Central memory CD4-positive, alpha-beta T cell (primary cell): ENCODE measurements at regions not wholly inside any gene's neighbourhood (a gene's known extent, or its start where the extent isn't known, plus 50 kb on each side); places are given as distances from the start of the nearest gene placed in this dataset.
A peak's percentile ranks its signal among the peaks of the same experiment; 100 is the strongest.

Source experiments
- DNase-seq: peaks from one replicate; pipeline ENCODE4 v3.0.0; 2022

DNA sequence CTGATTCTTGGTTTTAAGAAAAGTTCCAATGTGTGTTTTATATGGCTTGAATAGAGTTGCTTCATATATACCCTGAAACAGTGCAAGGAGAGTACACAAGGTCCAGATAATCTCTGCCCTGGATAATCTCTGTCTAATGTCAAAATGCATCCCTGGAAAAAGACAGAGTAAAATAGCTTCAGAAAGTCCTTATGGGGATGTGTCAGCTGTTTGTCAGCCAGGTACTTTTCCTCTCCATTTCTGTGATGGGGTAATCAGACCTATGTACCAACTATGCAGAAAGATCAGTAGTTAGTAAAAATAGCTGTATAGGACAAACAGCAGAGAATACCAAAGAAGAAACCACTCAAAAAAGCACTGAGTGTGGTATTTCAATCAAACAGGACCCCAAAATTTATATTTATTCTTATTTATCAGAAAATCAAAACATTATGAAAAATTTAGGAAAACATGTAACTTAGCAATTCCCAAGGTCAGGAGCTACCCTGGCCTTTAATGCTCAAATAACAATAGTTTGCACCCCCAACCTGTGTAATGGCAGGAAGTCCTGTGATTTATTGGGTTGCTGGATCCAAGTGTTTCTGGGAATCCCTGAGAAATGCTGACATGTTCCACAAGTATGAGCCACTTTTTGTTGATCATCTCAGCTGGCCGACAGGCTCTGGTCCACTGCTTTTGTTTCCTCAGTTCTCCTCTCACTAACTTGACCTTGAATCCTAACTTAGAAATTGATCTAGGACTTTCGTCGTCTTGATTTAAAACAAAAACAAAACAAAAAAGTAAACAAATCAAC lies 69.6 kb downstream of the MDH1 start:
- DNase-seq = no peak

DNA sequence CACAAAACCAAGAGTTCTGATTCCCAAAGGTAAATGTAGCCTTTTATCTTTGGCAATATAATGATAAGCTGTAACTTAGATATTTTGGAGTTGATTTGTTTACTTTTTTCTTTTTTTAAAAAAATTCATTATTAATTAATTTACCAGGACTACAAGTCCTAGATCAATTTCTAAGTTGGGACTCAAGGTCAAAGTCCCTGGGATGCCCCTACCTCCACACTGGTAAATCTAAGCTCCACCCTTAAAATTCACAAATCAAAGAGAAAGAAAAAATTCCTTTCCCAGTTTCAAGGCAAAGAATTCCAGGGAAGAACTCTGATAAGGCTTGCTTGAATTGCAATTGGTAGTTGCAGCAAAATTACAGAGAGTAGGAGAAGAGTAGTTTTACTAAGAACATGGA lies 71.3 kb downstream of the MDH1 start:
- no peak for DNase-seq

DNA sequence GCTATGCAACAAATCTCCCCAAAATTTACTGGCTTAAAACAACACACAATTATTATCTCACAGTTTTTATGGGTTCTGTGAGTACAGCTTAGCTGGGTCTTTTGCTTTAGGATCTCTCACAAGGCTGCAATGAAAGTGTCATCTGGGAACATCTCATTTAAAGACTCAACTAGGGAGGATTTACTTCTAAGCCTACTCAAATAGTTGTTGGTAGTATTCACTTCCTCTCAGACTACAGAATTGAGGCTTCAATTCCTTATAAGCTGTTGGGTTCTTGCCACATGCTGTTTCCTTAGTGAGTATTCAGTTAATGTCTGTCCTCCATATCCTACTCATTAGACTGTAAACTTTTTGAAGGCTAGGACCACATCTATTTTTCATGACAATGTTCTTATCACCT lies 72.3 kb downstream of the MDH1 start:
- DNase-seq = no peak

DNA sequence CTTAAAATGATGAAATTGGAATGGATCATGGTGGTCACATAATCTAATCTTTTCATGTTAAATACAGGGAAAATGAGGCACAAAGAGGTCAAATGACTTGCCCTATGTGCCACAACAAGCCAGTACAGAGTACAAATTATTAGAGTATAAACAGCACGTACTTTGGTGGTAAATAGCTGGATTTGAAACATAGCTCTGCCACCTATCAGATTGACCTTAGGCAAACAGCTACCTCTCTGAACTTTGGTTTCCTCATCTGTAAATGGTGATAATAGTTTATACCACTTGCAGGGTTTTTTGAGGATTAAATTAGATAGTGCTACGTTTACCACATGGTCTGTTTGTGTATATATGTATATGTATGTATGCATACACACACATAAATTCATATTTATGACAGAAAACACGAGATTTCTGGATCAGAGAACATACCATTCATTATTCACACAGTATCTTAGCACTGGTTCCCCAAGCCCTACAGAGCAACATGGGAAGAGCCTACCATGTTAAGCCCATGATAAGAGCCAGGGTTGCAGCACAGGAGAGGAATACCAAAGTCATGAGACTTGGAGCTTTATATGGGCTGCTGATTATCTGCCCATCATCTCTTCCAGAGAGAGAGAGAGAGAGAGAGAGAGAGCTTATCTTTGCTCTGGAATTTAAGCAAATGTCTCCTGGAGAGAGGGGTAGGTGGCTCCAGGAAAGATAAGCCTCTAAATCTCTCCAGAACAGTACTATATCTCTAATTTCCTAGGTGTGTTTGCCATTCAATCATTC lies 73.5 kb downstream of the MDH1 start:
- no peak for DNase-seq

DNA sequence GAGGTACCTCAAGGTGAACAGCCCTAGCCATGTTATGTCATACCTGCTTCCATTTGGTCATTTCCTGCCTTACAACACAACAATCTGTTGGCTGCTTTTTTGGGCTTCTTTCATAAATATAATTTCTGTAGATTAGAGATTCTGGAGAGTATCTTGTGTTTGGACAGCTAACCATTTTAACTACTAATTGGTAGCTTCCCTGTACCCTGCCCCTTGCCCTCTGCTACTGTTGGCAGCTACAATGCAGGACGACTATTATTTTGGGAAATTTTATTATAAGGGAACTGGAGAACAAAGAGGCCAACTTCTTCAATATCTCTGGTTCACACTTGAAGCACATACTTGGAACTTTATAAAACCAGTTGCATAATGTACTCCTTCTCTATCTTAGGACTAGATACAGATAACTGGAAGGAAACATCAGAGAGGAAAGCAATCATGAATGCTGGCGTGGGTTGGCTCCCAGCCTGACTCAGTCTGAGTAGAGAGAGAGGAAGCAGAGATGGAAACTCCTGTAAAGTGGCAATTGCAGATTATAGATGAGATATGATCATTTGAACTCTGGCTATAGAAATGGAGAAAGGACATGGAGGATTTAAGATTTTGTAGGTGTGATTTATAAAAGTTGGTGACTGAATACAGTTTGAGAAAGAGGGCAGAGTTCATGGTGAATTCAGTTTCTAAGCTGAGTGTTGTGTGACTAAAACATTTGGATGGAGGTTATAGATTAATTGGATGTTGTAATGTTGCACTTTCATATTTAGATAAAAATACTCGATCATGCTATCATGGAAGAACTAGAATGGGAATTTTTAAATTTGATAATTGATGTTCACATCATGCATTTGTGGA lies 74.5 kb downstream of the MDH1 start:
- DNase-seq = no peak

DNA sequence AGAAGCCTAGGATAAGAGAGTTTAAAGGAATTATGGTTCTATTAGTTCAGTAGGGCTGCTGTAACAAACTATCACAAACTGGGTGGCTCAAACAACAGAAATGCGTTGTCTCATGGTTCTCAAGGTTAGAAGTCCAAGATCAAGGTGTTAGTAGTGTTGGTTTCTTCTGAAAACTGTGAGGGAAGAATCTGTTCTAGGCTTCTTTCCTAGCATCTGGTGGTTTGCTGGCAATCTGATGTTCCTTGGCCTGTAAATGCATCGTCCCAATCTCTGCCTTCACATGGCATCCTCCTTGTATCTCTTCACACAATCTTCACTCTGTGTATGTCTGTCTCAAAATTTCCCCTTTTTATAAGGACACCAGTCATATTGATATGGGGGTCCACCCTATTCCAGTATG lies 76.3 kb downstream of the MDH1 start:
- no peak for DNase-seq

DNA sequence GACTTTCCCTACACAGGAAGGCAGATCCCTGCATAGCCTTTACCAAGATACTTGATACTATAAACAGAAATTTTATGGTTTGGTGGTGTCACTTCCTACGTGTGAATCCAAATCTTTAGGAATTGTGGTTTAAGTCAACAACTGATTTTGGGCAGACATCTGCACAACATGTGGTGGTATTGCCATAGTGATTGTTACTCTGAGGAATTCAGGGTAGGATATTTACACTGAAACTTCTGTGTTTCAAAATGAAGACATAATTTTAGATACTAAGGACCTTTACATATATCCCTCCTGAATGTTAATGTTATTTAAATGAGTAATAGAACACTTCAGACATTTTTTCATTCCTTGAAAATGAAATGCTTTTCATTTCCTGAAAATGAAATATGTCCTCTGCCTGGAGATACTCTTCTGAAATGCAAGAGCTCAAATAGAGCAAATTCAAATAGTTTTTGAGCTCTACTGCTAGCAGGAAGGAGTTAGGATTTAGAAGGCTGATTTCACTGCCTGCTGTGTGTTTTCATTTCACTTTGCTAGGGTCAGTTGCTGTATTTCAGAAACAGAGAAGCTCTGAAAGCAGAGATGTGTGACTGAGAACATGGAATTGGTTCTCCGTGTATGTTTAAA lies 77.2 kb downstream of the MDH1 start:
- DNase-seq = no peak

DNA sequence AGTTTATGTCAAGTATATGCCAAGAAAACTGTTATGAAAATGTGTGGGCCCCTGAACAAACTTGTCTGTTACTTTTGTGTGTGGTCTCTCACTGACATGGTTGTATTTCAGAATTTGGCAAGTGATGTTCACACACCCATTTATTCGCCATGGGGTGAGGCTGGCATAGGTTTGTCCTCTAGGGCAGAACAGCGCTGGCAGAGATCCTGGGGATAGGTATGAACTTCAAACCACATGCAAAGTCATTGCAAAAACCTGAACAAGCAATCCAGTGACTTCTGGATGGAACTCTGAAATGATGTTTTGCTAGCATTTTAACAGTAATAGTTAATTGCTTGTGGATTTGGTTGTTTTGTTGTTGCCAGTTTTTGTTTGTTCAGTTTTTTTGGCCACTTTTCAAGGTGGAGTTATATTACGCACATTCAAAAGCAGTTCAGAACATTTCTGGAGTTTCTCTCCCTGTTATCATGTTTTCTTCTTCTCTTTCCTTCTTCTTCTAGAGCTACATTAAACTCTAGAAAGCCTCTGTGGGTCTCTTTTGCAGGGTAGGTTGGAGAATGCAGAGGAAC lies 78.5 kb downstream of the MDH1 start:
- no peak for DNase-seq

DNA sequence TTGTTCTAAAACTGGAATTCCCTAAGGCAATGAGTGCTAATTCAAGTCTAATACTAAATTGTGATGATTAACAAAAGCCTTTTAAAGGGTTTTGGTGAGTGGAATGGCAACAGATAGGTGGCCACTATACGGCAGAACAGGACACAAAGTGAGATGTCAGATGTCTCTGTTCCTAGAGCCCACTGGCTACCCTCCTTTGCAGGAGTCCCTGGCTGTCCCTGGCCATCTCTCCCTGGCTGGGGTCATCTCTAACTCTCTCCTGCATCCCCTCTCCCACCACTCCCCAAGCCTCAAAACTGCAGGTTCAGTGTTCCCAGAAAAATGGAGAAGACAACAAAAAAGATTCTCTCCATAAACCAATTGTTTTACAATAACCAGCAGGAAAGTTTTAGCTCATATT lies 79.2 kb downstream of the MDH1 start:
- DNase-seq = no peak

DNA sequence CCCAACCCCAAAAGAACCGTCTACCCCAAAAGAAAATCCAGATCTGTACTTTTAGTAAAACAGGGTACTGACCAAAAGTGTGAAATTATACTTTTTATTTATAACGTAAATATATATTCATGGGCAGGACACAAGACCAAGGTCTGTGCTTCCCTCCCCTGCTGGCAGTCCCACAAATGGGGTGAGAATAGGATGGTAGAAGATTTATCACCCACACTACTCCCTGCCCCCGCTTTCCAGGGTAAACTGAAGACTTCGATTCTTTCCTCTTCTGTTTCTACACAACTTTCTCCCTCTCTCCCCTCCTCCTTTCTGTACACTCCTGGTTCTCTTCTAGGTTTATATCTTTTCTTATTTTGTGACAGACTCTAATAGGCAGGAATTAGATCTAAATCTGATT lies 79.7 kb downstream of the MDH1 start:
- no peak for DNase-seq

DNA sequence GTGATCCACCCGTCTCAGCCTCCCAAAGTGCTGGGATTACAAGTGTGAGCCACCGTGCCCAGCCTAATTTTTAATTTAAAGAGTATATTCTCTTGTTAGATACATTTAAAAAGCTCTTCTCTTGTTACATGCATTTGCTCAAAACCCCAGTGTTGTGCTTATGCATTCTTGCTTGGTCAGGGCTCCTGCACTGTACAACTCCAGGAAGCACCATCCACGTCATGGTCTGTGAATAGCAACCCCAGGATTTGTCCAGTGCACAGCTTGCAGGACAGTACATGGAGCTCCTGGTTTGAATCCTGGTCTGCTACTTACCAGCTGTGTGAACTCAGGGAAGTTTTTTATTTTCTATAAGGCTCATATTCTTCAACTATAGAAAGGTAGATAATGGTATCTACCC lies 80.8 kb downstream of the MDH1 start:
- no peak for DNase-seq

DNA sequence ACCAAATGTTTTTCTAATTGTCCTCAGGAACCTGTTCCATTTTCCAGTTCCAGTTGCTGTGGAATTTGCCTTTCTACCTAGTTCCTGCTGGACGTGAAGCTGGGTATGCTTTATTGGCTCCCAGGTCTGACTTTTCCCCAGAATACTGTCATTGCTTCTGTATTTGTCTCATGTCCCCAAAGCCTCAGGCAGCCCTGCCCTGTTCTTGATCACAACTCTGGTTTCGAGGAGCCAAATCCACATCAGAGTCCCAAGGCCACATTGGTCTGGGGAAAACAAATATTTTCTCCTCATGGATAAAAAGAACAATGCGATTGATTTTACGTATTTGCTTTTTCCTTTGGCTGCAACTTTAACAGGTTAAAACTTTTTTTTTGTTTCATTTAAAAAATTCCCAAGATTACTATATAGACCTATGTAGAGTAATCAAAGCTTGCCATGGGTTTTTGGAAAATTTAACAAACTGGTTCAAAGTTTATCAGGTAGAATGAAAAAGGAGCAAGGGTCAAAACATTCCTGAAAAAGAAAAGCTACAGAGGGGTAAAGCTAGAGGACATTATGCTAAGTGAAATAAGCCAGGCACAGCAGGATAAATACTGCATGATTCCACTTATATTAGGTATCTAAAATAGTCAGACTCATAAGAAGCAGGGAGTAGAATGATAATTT lies 85.2 kb downstream of the MDH1 start:
- no peak for DNase-seq

DNA sequence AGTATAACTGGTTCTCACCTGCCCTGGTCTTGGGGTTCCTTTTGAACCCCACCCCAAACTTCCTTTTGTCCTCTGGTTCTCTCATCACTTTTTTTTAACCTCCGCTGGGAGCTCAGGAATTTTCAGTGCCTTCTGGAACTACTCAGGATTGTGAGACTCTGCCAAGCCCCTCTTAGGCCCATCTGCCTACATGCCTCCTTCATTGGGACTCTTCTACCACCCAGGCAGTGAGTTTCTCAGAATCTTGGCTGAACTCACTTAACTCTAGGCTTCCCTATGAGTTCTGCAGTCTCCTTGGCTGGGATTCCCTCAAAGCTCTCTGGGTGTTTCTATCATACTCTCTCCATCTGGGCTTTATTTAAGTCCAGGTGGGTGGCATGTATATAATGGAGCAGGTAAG lies 86.3 kb downstream of the MDH1 start:
- no peak for DNase-seq

DNA sequence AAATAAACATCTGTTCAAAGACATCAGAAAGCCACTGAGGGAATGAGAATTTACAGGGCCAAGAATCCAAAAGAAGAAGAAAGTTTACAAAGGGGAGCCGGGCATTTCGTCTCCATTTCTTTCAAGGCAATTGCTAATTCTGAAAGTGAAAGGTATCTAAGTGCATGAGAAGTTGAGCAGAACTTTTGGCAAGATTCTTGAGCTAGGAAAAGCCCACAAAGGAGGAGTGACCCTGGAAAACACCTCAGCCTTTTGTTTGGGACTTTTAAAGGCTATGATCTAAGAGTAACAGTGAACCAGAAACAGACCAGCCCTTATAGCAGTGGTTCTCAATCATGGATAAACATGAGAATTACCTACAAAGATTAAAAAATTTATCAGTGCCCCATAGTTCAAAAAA lies 87.4 kb downstream of the MDH1 start:
- no peak for DNase-seq

DNA sequence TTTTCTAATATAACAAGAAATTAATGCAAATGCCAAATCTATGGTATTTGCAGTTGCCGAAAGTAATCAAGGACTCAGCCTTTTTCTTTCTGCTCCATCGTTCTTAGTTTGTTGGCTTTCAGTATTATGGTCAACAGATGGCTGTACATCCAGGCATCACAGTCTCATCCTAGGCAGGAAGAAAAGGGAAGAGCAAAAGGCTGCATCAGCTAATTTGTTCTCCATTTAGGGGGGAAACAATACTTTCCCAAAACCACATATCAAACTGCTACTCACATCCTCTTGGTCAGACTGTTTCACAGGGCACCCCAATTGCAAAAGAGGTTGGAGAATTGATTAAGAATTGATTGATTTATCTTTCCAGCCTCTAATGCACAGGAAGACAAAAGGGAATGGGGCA lies 89.3 kb downstream of the MDH1 start:
- no peak for DNase-seq

DNA sequence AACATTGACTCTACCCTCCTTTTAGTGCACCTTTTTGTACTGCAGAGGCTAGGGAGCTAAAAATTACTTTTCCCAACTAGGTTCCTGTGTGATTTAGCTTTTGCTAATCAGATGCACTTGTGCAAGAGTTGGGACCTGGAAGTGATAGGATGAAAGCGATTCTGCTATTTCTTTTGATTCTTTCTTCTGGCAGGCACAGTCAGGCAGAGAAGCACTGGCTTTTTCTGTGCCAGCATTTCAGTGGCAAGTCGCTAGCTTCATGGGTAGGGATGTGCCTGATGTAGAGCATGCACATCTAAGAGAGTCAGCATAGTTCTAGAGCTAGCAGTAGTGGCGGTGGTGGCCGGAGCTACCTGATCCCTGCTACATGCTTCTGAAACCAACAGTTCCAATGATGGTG lies 89.8 kb downstream of the MDH1 start:
- DNase-seq = no peak

DNA sequence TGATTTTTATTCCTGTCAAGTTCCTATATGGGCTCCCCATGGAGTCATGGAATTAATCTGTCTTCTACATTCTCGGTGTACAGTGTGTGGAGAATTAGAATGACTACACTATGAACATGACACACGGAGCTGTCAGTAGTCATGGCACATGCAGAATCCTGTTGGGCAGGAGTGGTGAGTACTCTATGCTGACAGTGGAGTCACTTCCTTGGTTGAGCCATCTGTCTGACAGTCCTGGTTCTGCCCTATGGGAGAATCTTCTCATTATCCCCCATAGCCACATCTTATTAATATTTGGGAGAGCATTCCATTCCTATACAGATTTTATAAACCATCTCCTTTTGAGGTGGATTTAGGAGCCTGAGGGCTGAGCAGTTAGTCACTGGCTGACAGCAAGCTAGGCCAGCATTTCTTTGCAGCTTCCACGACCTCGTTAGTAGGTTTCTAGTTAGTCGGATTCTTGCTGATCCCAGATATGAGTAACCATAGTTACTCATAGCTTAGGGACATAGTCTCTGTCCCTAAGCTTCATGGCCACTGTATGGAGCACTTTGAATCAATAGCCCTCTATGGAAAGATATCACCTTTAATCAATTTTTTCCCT lies 90.6 kb downstream of the MDH1 start:
- DNase-seq = no peak

DNA sequence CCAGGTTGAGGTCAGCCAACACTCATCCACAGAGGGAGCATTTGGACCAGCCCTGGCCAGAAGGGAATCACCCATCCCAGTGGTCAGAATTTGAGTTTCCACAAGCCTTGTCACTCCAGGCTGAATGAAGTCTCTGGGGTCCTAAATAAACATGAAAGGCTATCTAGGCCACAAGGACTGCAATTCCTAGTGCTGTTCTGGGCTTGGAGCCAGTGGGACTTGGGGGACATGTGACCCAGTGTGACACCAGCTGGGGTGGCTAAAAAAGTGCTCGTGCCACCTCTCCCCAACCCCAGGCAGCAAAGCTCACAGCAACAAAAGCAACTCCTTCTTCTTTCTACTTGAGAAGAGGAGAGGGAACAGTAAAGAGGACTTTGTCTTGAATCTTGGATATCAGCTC lies 91.7 kb downstream of the MDH1 start:
- DNase-seq = no peak

DNA sequence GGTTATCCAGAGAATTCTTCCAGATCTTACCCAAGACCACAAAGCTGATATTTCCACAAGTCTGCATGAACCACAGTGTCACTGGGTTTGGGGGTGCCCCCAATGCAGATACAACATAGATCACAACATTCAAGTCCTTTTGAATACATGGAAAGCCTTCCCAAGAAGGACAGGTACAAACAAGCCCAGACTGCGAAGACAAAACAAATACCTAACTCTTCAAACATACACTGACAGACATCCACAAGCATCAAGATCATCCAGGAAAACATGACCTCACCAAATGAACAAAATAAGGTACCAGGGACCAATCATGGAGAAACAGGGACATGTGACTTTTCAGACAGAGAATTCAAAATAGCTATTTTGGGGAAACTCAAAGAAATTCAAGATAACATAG lies 93.1 kb downstream of the MDH1 start:
- DNase-seq = no peak

DNA sequence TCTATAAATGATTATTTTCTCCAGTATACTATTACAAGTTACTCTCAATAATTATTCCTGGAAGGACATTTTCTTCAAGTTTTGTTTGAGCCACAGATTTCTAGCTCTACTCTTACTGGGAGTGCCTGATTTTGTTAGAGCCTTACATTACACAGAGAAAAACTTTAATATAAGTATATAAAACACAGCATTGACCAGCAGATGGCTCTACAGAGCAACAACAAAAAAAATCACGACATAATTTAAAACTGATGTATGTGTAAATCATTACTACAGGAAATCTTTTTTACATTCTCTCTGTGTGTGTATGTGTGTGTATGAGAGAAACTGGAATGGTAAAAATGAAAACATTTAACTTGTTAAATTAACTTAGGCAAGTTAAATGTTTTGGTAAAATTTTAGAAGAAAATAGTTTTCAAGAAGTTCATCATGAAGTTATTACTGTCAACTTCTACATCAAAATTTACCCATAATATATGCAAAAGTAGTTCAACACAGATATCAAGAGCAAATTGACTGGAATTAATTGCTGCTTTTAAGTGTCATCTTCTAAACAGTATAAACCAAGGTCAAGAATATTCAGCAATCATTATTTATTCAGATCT lies 103.3 kb downstream of the MDH1 start:
- DNase-seq = peak; percentile 29

DNA sequence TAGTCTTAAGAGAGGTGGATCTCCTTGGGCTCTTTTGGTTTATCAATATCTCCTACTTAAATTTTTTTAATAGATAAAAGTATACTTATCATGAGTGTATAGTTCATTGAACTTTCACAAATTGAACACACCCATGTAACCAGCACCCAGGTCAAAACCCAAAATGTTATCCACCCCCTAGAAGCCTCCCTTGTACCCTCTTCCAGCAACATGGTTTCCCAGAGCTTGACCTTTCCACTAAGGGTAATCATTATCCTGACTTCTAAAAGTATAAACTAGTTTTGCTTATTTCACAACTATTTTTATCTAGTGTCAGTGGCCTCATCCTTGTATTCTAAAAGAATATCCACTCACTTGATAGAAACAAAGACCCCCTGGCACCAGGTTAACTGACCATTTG lies 106.8 kb downstream of the MDH1 start:
- DNase-seq = no peak
